ENCODE measurements at regions not wholly inside any gene's neighbourhood (a gene's known extent, or its start where the extent isn't known, plus 50 kb on each side); places are given as distances from the start of the nearest gene placed in this dataset.

DNA sequence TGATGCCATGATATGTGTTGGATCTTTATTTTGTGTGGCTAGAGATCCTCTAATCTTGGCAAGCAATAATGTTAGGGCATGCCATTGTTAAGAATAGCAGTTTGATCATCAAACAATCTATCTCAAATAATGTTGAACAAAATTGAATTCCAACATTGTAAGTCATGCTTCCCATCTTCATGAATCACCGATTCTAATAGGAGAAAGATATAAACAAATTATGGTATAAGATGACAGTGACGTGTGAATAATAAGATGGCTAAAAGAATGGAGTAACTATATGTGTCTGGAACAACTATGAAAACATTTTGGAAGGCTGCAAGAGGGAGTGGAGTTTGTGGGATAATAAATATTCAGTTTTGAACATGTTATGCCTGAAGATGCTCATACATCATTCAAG is 208.4 kb downstream of the DTHD1 start:
- no peak overlapping the region for H3K4me3 ChIP-seq
- DNase-seq (ENCODE audit: low spot score) (no peak), ATAC-seq (ENCODE audit: insufficient number of reproducible peaks, low FRiP score, low read depth) (no peak)
- H3K9me3 ChIP-seq: no peaks in the 10 kb centered on the region
- H3K27ac ChIP-seq: no peak overlapping the region
- no peaks in the 10 kb centered on the region for H3K36me3 ChIP-seq
- TF ChIP-seq, protein P1, sequence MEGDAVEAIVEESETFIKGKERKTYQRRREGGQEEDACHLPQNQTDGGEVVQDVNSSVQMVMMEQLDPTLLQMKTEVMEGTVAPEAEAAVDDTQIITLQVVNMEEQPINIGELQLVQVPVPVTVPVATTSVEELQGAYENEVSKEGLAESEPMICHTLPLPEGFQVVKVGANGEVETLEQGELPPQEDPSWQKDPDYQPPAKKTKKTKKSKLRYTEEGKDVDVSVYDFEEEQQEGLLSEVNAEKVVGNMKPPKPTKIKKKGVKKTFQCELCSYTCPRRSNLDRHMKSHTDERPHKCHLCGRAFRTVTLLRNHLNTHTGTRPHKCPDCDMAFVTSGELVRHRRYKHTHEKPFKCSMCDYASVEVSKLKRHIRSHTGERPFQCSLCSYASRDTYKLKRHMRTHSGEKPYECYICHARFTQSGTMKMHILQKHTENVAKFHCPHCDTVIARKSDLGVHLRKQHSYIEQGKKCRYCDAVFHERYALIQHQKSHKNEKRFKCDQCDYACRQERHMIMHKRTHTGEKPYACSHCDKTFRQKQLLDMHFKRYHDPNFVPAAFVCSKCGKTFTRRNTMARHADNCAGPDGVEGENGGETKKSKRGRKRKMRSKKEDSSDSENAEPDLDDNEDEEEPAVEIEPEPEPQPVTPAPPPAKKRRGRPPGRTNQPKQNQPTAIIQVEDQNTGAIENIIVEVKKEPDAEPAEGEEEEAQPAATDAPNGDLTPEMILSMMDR (IDR thresholded peaks at IDR 0.05): no peak
- no peaks in the 10 kb centered on the region for H3K4me1 ChIP-seq (ENCODE audit: control insufficient read depth in 1 of 2, low read depth in 2 of 2)
- no peaks in the 10 kb centered on the region for H3K27me3 ChIP-seq (replicated peaks; ENCODE audit: insufficient read depth)

DNA sequence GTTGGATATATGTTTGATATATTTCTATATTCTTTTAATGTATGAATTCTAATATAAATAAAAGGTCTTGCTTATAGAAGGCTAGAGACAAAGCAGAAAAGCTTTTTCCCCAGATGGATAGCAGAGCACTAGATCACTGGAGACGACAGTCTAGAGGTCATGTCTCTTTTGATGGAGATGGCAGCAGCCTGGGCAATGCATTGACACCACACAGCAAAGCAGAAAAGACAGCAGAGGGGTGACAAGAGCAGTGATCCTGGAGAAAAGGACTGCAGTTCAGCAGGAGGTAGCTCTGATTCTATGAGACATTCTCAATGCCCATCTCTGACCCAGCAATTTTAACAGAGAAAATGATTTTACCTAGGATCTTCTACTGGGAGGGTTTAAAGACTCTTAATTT is 210.6 kb downstream of the DTHD1 start:
- Histone ChIP-seq H3K4me1 (ENCODE audit: control insufficient read depth in 1 of 2, low read depth in 2 of 2) (no peaks in the 10 kb centered on the region), H3K27ac (no peak overlapping the region), H3K27me3 (replicated peaks; ENCODE audit: insufficient read depth) (no peaks in the 10 kb centered on the region), H3K36me3 (no peaks in the 10 kb centered on the region), H3K9me3 (no peaks in the 10 kb centered on the region), H3K4me3 (no peak overlapping the region)
- no peak for ATAC-seq (ENCODE audit: insufficient number of reproducible peaks, low FRiP score, low read depth)
- no peak for DNase-seq (ENCODE audit: low spot score)
- TF ChIP-seq, protein P1 (IDR thresholded peaks at IDR 0.05): no peak

DNA sequence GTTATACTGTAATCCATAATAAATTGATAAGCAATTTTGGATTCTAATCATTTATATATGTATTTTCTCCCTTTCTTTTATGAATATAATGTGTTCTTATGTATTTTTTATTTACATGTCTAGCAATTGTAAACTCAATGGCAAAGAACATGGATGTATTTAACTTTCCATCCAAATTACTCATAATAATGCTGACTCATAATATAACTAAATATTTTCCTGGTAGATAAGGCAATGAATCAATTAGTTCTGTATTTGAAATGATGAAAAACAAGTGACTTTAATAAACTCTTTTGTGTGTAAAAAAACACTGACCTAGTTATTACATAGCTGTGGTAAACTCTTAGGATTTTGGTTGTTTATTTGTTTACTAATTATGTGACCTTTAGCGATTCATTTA is 211.2 kb downstream of the DTHD1 start:
- DNase-seq (ENCODE audit: low spot score) (no peak), ATAC-seq (ENCODE audit: insufficient number of reproducible peaks, low FRiP score, low read depth) (no peak)
- H3K27ac ChIP-seq: no peak overlapping the region
- H3K4me1 ChIP-seq (ENCODE audit: control insufficient read depth in 1 of 2, low read depth in 2 of 2): no peaks in the 10 kb centered on the region
- H3K9me3 ChIP-seq: no peaks in the 10 kb centered on the region
- no peaks in the 10 kb centered on the region for H3K36me3 ChIP-seq
- no peak overlapping the region for H3K4me3 ChIP-seq
- no peaks in the 10 kb centered on the region for H3K27me3 ChIP-seq (replicated peaks; ENCODE audit: insufficient read depth)
- TF ChIP-seq, protein P1 (IDR thresholded peaks at IDR 0.05): no peak

DNA sequence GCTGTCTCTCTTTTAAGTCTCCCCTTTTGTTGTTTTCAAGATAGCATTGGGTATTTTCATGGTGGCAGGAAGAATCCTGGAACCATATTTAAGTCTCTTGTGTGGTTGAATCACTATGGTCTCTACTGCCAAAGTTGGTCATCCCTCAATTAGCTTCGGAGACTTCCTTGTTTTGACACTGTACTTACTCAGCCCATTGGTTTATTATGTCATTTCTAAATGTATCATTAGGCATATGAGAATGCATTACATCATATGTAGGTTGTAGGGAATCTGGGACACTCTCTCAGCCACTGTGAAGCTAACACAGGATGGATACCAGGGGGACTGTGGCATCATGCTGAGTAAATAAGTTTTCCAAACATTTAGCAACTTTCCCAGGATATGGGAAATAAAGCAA is 211.8 kb downstream of the DTHD1 start:
- no peaks in the 10 kb centered on the region for H3K36me3 ChIP-seq
- DNase-seq (ENCODE audit: low spot score): no peak
- no peaks in the 10 kb centered on the region for H3K4me1 ChIP-seq (ENCODE audit: control insufficient read depth in 1 of 2, low read depth in 2 of 2)
- no peak overlapping the region for H3K4me3 ChIP-seq
- TF ChIP-seq, protein P1 (IDR thresholded peaks at IDR 0.05): no peak
- H3K27ac ChIP-seq: no peak overlapping the region
- ATAC-seq (ENCODE audit: insufficient number of reproducible peaks, low FRiP score, low read depth): no peak
- H3K27me3 ChIP-seq (replicated peaks; ENCODE audit: insufficient read depth): no peaks in the 10 kb centered on the region
- H3K9me3 ChIP-seq: no peaks in the 10 kb centered on the region

DNA sequence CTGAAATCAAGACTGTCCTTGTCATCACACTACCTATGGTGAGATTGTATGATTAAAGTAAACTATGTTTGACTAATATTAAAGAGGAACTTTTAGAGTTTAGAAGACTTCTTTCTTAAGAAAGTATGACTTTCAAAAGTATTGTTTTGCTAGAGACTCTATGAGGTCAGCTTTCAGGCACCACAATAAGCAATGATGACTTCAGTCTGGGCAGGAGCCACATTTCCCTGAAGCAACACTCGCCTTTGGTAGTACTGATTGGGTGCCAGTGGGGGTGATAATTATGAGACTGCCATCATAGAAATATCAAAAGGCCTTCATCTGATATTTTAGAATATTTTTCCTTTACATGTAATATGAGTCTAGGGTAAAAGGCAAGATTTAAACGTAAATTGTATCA is 212.6 kb downstream of the DTHD1 start:
- no peaks in the 10 kb centered on the region for H3K4me1 ChIP-seq (ENCODE audit: control insufficient read depth in 1 of 2, low read depth in 2 of 2)
- H3K27ac ChIP-seq: no peak overlapping the region
- ATAC-seq (ENCODE audit: insufficient number of reproducible peaks, low FRiP score, low read depth) (no peak), DNase-seq (ENCODE audit: low spot score) (no peak)
- no peak overlapping the region for H3K4me3 ChIP-seq
- no peaks in the 10 kb centered on the region for H3K36me3 ChIP-seq
- H3K27me3 ChIP-seq (replicated peaks; ENCODE audit: insufficient read depth): no peaks in the 10 kb centered on the region
- H3K9me3 ChIP-seq: no peaks in the 10 kb centered on the region
- TF ChIP-seq, protein P1 (IDR thresholded peaks at IDR 0.05): no peak
